ENCODE measurements at regions not wholly inside any gene's neighbourhood (a gene's known extent, or its start where the extent isn't known, plus 50 kb on each side); places are given as distances from the start of the nearest gene placed in this dataset.
"Not testable (repeated sequence)": the region's sequence is repeated elsewhere in the genome, so short reads cannot be mapped to it uniquely, and the experiment has no call there.

DNA sequence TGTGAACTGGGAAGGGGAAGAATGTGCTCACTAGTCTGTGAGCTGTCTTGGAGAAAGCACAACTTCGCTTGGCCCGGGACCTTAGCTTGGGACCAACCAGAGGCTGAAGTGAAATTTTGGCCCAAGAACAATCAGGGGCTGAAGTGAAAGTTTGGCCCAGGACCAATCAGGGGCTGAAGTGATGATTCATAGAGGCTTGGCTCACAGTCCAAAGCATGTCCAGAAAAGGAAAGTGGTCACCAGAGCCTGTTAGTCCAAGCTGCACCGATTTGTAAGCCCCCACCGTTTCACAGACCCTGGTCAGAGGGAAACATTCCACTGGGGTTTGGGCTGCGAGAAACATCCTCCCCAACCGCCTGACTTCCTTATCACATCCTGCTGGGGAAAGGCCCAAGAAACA is 763.3 kb downstream of the SPATA31A7 start:
- DNase-seq, result peak; percentile 3

GRCh38 chr9:61971635-61972034 is 781.8 kb downstream of the SPATA31A7 start:
- DNase-seq, result not testable (repeated sequence)

- DNase-seq, result not testable (repeated sequence)
Observed at GRCh38 chr9:61974501-61974900, 784.7 kb downstream of the SPATA31A7 start.

- DNase-seq, result not testable (repeated sequence)
Observed at GRCh38 chr9:61976318-61976717, 786.5 kb downstream of the SPATA31A7 start.

- not testable (repeated sequence) for DNase-seq
Observed at GRCh38 chr9:61982727-61983126, 792.9 kb downstream of the SPATA31A7 start.

- DNase-seq, result not testable (repeated sequence)
Observed at GRCh38 chr9:61983441-61983840, 793.6 kb downstream of the SPATA31A7 start.

DNA sequence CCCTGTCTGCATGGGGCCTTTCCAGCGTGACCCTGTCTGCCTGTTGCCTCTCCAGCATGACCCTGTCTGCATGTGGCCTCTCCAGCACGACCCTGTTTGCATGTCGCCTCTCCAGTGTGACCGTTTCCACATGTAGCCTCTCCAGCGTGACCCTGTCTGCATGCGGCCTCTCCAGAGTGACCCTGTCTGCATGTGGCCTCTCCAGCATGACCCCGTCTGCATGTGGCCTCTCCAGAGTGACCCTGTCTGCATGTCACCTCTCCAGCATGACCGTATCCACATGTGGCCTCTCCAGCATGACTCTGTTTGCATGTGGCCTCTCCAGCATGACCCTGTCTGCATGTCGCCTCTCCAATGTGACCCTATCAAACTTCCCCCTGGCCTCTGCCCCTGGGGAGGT is 794.1 kb downstream of the SPATA31A7 start:
- DNase-seq, result not testable (repeated sequence)

GRCh38 chr9:61984513-61984912 is 794.7 kb downstream of the SPATA31A7 start:
- not testable (repeated sequence) for DNase-seq

DNA sequence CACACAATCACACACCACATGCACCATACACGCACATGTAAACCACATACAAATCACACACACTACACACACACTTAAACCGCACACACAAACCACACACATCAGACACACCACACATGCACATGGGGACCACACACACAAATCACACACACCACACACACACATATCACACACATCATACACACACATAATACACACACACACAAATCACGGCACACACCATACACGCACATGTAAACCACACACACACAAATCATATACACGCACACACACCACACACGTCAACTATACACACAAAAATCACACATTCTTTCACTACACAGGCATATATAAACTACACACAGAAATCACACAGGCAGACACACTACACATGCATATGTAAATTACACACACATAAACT is 802.3 kb downstream of the SPATA31A7 start:
- not testable (repeated sequence) for DNase-seq

GRCh38 chr9:62032441-62032840 is 842.6 kb downstream of the SPATA31A7 start:
- not testable (repeated sequence) for DNase-seq

GRCh38 chr9:62038260-62038659 is 848.4 kb downstream of the SPATA31A7 start:
- DNase-seq, result not testable (repeated sequence)

- not testable (repeated sequence) for DNase-seq
Observed at GRCh38 chr9:62058155-62058554, 868.3 kb downstream of the SPATA31A7 start.

DNA sequence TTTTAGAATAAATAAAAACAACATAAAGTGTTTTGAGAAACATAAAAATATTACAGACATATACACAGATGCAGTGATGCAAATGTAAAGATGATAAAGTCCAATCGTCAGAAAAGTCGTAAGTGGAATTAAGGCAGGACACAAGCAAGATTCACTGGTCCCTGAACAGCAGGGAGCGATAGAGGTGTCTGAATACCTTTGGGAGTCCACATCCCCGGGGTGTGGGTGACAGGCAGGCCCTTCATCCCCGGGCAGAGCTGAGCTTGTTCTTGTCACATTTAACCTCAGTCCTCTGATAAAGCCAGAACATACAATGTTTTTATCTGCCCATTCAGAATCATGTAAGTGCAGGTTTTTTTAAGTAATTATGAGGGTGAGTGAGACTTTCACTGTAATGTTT is 881.2 kb downstream of the SPATA31A7 start:
- DNase-seq, result not testable (repeated sequence)

- not testable (repeated sequence) for DNase-seq
Observed at GRCh38 chr9:62073401-62073800, 883.6 kb downstream of the SPATA31A7 start.

DNA sequence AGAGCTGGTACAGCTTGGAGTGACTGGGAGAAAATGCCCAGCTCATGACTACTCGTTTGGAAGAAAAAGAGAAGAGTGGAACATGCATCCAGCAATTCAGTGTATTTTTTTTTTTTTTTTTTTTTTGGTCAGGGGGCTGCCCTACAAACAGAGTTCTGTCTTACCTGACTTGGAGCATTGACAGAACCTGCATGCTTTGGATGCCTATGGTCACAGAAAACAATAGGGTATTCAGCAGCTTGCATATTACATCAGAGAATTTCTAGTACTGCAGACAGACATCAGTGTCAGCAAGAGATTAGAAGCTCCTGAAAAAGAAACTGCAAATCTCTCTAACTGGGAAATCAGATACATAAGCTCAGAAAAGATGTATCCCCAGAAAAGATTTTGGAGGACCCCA is 894.4 kb downstream of the SPATA31A7 start:
- DNase-seq, result not testable (repeated sequence)

- not testable (repeated sequence) for DNase-seq
Observed at GRCh38 chr9:62095714-62096345, 906.0 kb downstream of the SPATA31A7 start.

- DNase-seq, result not testable (repeated sequence)
Observed at GRCh38 chr9:62110486-62110885, 920.6 kb downstream of the SPATA31A7 start.

- DNase-seq, result not testable (repeated sequence)
Observed at GRCh38 chr9:62116951-62117640, 927.3 kb downstream of the SPATA31A7 start.

- DNase-seq, result not testable (repeated sequence)
Observed at GRCh38 chr9:62119656-62120055, 929.8 kb downstream of the SPATA31A7 start.

DNA sequence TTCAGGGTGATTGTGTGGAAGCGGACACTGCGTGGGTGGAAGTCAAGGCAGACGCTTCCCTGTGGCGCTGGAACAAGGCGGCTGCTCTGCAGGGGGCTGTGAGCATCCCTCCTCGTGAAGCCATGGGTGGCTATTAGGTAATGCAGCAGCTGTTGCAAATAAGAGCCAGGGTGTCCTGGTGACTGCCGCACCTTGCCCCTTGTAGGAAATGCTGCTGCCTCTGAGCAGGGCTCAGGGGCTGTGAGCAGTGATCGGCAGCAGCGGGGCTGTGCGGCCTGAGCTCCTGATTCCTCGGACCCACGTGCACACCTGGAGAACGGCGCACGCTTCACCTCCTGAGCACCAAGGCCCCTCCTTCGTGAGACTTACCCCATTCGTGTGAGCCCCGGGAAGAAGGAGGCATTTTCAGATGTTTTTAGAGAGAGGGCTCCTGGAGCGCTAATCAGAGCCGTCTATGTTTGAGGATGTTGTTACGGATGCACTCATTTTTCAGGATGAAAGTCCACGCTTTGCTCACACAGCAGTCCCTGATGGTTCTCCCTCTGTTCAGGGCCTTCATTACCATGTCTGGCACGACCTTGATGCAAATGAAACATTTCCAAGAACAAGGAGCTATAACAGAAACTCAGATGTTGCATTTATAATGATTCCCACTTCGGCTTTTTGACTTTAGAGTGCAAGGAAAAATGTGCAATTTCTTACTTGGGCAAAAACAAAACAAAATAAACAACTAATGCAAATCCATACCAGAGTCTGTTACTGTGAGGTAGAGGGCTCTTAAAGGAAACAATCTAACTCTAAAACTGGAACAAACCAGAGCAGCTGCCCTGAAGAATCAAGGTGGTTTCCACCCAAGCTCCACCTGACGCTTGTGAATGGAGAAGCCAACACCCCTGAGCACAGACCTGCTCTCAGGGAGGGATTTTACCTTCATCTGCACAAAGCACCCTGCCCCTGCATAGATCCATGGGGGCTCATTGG is 936.1 kb downstream of the SPATA31A7 start:
- not testable (repeated sequence) for DNase-seq

- not testable (repeated sequence) for DNase-seq
Observed at GRCh38 chr9:62135022-62135421, 945.2 kb downstream of the SPATA31A7 start.

DNA sequence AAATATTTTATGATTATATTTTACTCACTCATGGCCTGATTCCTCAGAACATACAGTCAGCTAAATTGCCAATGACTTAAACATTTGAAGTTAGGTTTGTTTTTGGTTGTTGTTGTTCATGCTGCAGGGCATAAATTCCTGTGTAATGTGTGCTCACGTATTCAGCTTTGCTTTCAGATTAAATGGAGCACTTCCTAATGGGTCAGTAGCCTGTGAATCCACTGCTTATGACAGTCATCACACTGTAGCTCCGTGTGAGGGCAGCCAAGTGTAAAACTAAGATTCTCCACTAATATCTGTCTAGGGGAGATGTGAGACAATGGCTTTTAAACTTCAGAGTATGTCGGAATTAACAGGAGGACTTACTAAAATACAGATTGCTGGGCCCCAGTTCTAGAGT is 955.8 kb downstream of the SPATA31A7 start:
- DNase-seq, result not testable (repeated sequence)
